ENCODE measurements at regions not wholly inside any gene's neighbourhood (a gene's known extent, or its start where the extent isn't known, plus 50 kb on each side); places are given as distances from the start of the nearest gene placed in this dataset.
A peak's percentile ranks its signal among the peaks of the same experiment; 100 is the strongest.

DNA sequence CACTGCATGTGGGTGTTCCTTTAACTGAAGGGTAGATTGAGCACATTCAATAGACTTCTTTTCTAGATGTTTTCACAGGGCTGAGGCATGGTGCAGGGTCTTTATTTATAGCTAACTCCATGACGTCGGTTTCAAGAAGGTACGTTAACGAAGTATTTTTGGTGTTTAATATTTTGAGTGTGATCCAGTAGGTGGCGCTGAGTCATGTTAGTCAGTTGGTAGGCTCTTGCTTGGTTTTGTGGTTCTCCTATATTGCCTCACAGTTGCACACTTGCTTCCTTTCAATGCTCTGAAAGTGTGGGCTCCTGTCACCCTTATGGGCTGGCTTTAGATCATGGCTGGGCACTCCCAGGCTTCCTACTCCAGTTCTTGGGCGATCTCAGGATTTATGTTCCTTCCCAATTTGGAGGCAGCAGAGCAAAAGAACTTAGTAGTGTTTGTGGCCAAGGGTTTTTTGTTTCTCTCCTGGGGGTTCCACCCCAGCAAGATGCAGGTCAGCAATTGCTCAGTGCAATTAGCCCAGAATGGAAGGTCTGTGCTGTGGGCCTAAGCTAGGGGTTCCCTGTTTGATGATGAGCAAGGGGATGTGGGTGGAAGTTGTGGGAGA is 471.6 kb upstream of the FOXG1 start:
- Histone ChIP-seq H3K9ac (ENCODE audit: insufficient read length) (no peak overlapping the region), H3K4me3 (no peak overlapping the region), H3K27ac (no peak overlapping the region), H3K9me3 (ENCODE audit: low read depth, low read length) (no peaks in the 10 kb centered on the region), H3K36me3 (ENCODE audit: insufficient read depth, low read length) (no peaks in the 10 kb centered on the region)
- TF ChIP-seq EZH2 (IDR thresholded peaks at IDR 0.05): no peak
- no peak for TF ChIP-seq FOXP2 (optimal IDR thresholded peaks at IDR 0.05; ENCODE audit: control extremely low read depth, extremely low read length, insufficient read depth)
- TF ChIP-seq POLR2AphosphoS5 (IDR thresholded peaks at IDR 0.05; ENCODE audit: borderline replicate concordance, low read depth, low read length): no peak
- peak; percentile 8 for DNase-seq (ENCODE audit: low read depth, low spot score)

GRCh38 chr14:28297559-28297958 is 469.0 kb upstream of the FOXG1 start:
- no peak overlapping the region for H3K9ac ChIP-seq (ENCODE audit: insufficient read length)
- H3K27ac ChIP-seq: no peak overlapping the region
- H3K9me3 ChIP-seq (ENCODE audit: low read depth, low read length): no peaks in the 10 kb centered on the region
- H3K4me3 ChIP-seq: no peak overlapping the region
- H3K36me3 ChIP-seq (ENCODE audit: insufficient read depth, low read length): no peaks in the 10 kb centered on the region
- no peak for DNase-seq (ENCODE audit: low read depth, low spot score)
- no peak for TF ChIP-seq FOXP2 (optimal IDR thresholded peaks at IDR 0.05; ENCODE audit: control extremely low read depth, extremely low read length, insufficient read depth)
- TF ChIP-seq POLR2AphosphoS5 (IDR thresholded peaks at IDR 0.05; ENCODE audit: borderline replicate concordance, low read depth, low read length): no peak
- no peak for TF ChIP-seq EZH2 (IDR thresholded peaks at IDR 0.05)

- Histone ChIP-seq H3K9ac (ENCODE audit: insufficient read length) (no peak overlapping the region), H3K4me3 (no peak overlapping the region), H3K36me3 (ENCODE audit: insufficient read depth, low read length) (no peaks in the 10 kb centered on the region), H3K27ac (no peak overlapping the region), H3K9me3 (ENCODE audit: low read depth, low read length) (no peaks in the 10 kb centered on the region)
- TF ChIP-seq EZH2 (IDR thresholded peaks at IDR 0.05) (no peak), POLR2AphosphoS5 (IDR thresholded peaks at IDR 0.05; ENCODE audit: borderline replicate concordance, low read depth, low read length) (no peak), FOXP2 (optimal IDR thresholded peaks at IDR 0.05; ENCODE audit: control extremely low read depth, extremely low read length, insufficient read depth) (no peak)
- no peak for DNase-seq (ENCODE audit: low read depth, low spot score)
Measured at GRCh38 chr14:28298156-28298555, 468.4 kb upstream of the FOXG1 start.

DNA sequence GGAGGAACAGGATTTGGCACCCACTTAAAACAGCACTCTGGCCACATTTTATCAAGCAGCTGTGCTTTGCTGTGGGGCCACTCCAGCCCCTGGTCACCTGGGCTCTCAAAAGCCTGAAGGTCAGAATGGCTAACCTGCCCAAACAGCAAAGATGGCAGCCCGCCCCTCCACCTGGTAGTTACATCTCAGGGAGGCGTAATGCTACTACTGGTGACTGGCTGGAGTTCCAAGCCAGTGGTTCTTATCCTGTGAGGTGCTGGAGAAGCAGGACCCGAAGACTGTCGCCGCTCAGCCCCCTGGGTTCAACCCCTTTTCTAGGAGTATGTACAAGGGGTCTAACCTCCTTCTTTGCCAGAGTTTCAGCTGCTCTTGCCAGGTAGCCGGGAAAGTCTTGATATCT is 467.4 kb upstream of the FOXG1 start:
- TF ChIP-seq EZH2 (IDR thresholded peaks at IDR 0.05) (no peak), POLR2AphosphoS5 (IDR thresholded peaks at IDR 0.05; ENCODE audit: borderline replicate concordance, low read depth, low read length) (no peak), FOXP2 (optimal IDR thresholded peaks at IDR 0.05; ENCODE audit: control extremely low read depth, extremely low read length, insufficient read depth) (no peak)
- no peak for DNase-seq (ENCODE audit: low read depth, low spot score)
- H3K9ac ChIP-seq (ENCODE audit: insufficient read length): no peak overlapping the region
- no peak overlapping the region for H3K4me3 ChIP-seq
- H3K36me3 ChIP-seq (ENCODE audit: insufficient read depth, low read length): no peaks in the 10 kb centered on the region
- no peak overlapping the region for H3K27ac ChIP-seq
- no peaks in the 10 kb centered on the region for H3K9me3 ChIP-seq (ENCODE audit: low read depth, low read length)

GRCh38 chr14:28300356-28300755 is 466.2 kb upstream of the FOXG1 start:
- Histone ChIP-seq H3K9ac (ENCODE audit: insufficient read length) (no peak overlapping the region), H3K27ac (no peak overlapping the region), H3K36me3 (ENCODE audit: insufficient read depth, low read length) (no peaks in the 10 kb centered on the region), H3K9me3 (ENCODE audit: low read depth, low read length) (no peaks in the 10 kb centered on the region), H3K4me3 (no peak overlapping the region)
- DNase-seq (ENCODE audit: low read depth, low spot score): no peak
- TF ChIP-seq FOXP2 (optimal IDR thresholded peaks at IDR 0.05; ENCODE audit: control extremely low read depth, extremely low read length, insufficient read depth) (no peak), POLR2AphosphoS5 (IDR thresholded peaks at IDR 0.05; ENCODE audit: borderline replicate concordance, low read depth, low read length) (no peak), EZH2 (IDR thresholded peaks at IDR 0.05) (no peak)

GRCh38 chr14:28301179-28301578 is 465.4 kb upstream of the FOXG1 start:
- no peak for TF ChIP-seq POLR2AphosphoS5 (IDR thresholded peaks at IDR 0.05; ENCODE audit: borderline replicate concordance, low read depth, low read length)
- no peak for TF ChIP-seq EZH2 (IDR thresholded peaks at IDR 0.05)
- no peak for TF ChIP-seq FOXP2 (optimal IDR thresholded peaks at IDR 0.05; ENCODE audit: control extremely low read depth, extremely low read length, insufficient read depth)
- Histone ChIP-seq H3K27ac (no peak overlapping the region), H3K9me3 (ENCODE audit: low read depth, low read length) (no peaks in the 10 kb centered on the region), H3K4me3 (no peak overlapping the region), H3K36me3 (ENCODE audit: insufficient read depth, low read length) (no peaks in the 10 kb centered on the region), H3K9ac (ENCODE audit: insufficient read length) (no peak overlapping the region)
- no peak for DNase-seq (ENCODE audit: low read depth, low spot score)

DNA sequence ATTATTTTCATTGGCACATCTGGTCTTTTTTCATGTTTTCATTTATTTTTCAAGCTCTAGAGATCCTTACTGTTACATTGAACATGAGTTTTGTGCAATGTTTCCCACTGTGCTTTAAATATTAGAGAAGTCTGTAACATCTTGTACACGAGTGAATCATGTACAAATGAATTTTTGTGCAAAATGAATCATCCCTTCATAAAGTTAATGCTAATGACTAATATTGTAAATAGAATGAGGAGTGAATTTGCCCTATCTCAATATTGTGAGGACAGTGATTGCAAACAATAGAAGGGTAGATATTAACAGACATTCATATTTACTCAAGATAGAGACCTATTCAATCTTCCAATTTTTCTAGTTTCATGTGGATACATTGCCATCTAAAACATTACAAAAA is 463.3 kb upstream of the FOXG1 start:
- Histone ChIP-seq H3K9me3 (ENCODE audit: low read depth, low read length) (no peaks in the 10 kb centered on the region), H3K4me3 (no peak overlapping the region), H3K27ac (no peak overlapping the region), H3K36me3 (ENCODE audit: insufficient read depth, low read length) (no peaks in the 10 kb centered on the region), H3K9ac (ENCODE audit: insufficient read length) (no peak overlapping the region)
- TF ChIP-seq POLR2AphosphoS5 (IDR thresholded peaks at IDR 0.05; ENCODE audit: borderline replicate concordance, low read depth, low read length): no peak
- TF ChIP-seq FOXP2 (optimal IDR thresholded peaks at IDR 0.05; ENCODE audit: control extremely low read depth, extremely low read length, insufficient read depth): no peak
- no peak for TF ChIP-seq EZH2 (IDR thresholded peaks at IDR 0.05)
- no peak for DNase-seq (ENCODE audit: low read depth, low spot score)

DNA sequence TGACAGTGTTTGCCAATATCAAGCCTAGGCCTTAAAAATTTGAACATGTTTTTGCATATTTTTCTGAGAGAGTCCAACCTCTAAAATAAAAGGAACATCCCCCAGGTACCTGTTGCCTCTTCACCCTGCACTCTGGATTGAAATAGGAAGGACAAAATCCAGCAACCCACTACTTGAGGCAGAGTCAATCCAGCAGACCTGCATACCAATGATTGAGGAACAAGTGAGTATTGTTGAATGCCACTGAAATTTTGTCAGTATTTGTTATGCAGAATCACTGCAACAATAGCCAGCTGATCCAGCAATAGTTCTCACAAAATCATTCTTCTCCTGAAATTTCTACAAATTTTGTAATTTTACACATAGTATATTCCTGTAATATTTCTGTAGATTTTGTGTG is 460.6 kb upstream of the FOXG1 start:
- no peaks in the 10 kb centered on the region for H3K9me3 ChIP-seq (ENCODE audit: low read depth, low read length)
- TF ChIP-seq POLR2AphosphoS5 (IDR thresholded peaks at IDR 0.05; ENCODE audit: borderline replicate concordance, low read depth, low read length): no peak
- no peak for TF ChIP-seq FOXP2 (optimal IDR thresholded peaks at IDR 0.05; ENCODE audit: control extremely low read depth, extremely low read length, insufficient read depth)
- no peak for TF ChIP-seq EZH2 (IDR thresholded peaks at IDR 0.05)
- DNase-seq (ENCODE audit: low read depth, low spot score): no peak
- no peaks in the 10 kb centered on the region for H3K36me3 ChIP-seq (ENCODE audit: insufficient read depth, low read length)
- H3K4me3 ChIP-seq: no peak overlapping the region
- H3K27ac ChIP-seq: no peak overlapping the region
- no peak overlapping the region for H3K9ac ChIP-seq (ENCODE audit: insufficient read length)

DNA sequence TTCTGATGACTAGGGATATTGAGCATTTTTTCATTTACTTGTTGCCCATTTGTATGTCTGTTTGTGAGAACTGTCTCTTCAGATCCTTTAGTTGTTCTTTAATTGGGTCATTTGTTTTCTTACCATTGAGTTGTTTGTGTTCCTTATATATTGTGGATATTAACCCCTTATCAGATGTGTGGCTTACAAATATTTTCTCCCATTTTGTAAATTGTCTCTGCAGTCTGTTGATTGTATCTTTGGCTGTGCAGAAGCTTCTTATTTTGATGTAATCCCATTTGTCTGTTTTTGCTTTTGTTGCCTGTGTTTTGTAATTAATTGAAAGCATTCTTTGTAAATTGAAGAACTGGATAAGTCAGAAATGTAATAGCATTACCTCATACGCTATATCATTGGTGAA is 459.1 kb upstream of the FOXG1 start:
- Histone ChIP-seq H3K9me3 (ENCODE audit: low read depth, low read length) (no peaks in the 10 kb centered on the region), H3K9ac (ENCODE audit: insufficient read length) (no peak overlapping the region), H3K27ac (no peak overlapping the region), H3K36me3 (ENCODE audit: insufficient read depth, low read length) (no peaks in the 10 kb centered on the region), H3K4me3 (no peak overlapping the region)
- DNase-seq (ENCODE audit: low read depth, low spot score): no peak
- TF ChIP-seq EZH2 (IDR thresholded peaks at IDR 0.05) (no peak), FOXP2 (optimal IDR thresholded peaks at IDR 0.05; ENCODE audit: control extremely low read depth, extremely low read length, insufficient read depth) (no peak), POLR2AphosphoS5 (IDR thresholded peaks at IDR 0.05; ENCODE audit: borderline replicate concordance, low read depth, low read length) (no peak)
